ENCODE measurements at regions not wholly inside any gene's neighbourhood (a gene's known extent, or its start where the extent isn't known, plus 50 kb on each side); places are given as distances from the start of the nearest gene placed in this dataset.

GRCh38 chr14:56528927-56529326, 50.7 kb upstream of the TMEM260 start:
- Mint-ChIP-seq H3K27me3 (peaks cover 57% of the 10 kb centered on the region), H3K36me3 (ENCODE audit: insufficient read depth) (no peaks in the 10 kb centered on the region), H3K4me3 (no peak overlapping the region), H3K27ac (ENCODE audit: low read depth) (no peak overlapping the region), H3K4me1 (no peaks in the 10 kb centered on the region), H3K9me3 (no peaks in the 10 kb centered on the region)
- ATAC-seq (replicated peaks; ENCODE audit: extremely low read depth, poor library complexity, severe bottlenecking) (no peak), DNase-seq (ENCODE audit: low spot score in 2 of 2) (no peak)
